Naive thymus-derived CD4-positive, alpha-beta T cell (primary cell): ENCODE measurements at regions not wholly inside any gene's neighbourhood (a gene's known extent, or its start where the extent isn't known, plus 50 kb on each side); places are given as distances from the start of the nearest gene placed in this dataset.

Experiments used
- ATAC-seq: fragments of 150-1000 bp; cut with Tn5 transposase; 2 replicates; pipeline ENCODE4 v1.10.0; 2021; ENCODE audit warnings: mild to moderate bottlenecking, moderate library complexity
- CTCF ChIA-PET: fragments of 350-600 bp; sonication (Branson Sonifier 250); formaldehyde crosslinking; loops from one replicate; lab custom pipeline; 2021; ENCODE audit warnings: antibody characterized with exemption; lab: Charles Lee
- POLR2A ChIA-PET: fragments of 350-600 bp; sonication (Branson Sonifier 250); formaldehyde crosslinking; loops from one replicate; lab custom pipeline; 2021; ENCODE audit warnings: antibody characterized with exemption, inconsistent platforms; lab: Charles Lee
- DNase-seq, 9 donors: peaks; one replicate each; pipeline versions ENCODE4 v3.0.0 to v3.0.0-alpha.2; 2020 to 2022; ENCODE audit warnings: mixed read lengths in 1 of 9
- H3K27ac ChIP-seq: one replicate; pipeline ENCODE4 v1.7.0; 2013; ENCODE audit warnings: mild to moderate bottlenecking, low read depth, low read length, moderate library complexity
- H3K27me3 ChIP-seq, 2 donors: one replicate each; pipeline ENCODE4 v1.7.0; 2013; ENCODE audit warnings: low read length in 2 of 2, mild to moderate bottlenecking in 2 of 2, moderate library complexity in 2 of 2; ENCODE audit not compliant: control insufficient read depth in 2 of 2, insufficient read depth in 2 of 2
- H3K36me3 ChIP-seq, 3 experiments: 1 replicate in 2 of 3; 2 replicates in 1 of 3; pipeline ENCODE4 v1.7.0; 2013; ENCODE audit warnings: low read length in 3 of 3, mild to moderate bottlenecking in 3 of 3, moderate library complexity in 1 of 3; ENCODE audit not compliant: insufficient read depth in 3 of 3, control insufficient read depth in 2 of 3
- H3K4me1 ChIP-seq, 2 donors: one replicate each; pipeline ENCODE4 v1.7.0; 2013; ENCODE audit warnings: low read length in 2 of 2, mild to moderate bottlenecking in 2 of 2, moderate library complexity in 1 of 2; ENCODE audit not compliant: control insufficient read depth in 2 of 2, insufficient read depth in 2 of 2
- H3K4me3 ChIP-seq: 2 replicates; pipeline ENCODE4 v1.7.0; 2013; ENCODE audit warnings: mild to moderate bottlenecking, low read length
- H3K9me3 ChIP-seq, 3 experiments: 1 replicate in 2 of 3; 2 replicates in 1 of 3; pipeline ENCODE4 v1.7.0; 2013; ENCODE audit warnings: low read length in 3 of 3; ENCODE audit not compliant: control insufficient read depth in 2 of 3
- H3K27ac Mint-ChIP-seq, 9 donors: one replicate each; pipeline ENCODE4 v1.8.0; 2020 to 2022; ENCODE audit warnings: mixed read lengths in 9 of 9, mild to moderate bottlenecking in 8 of 9, moderate library complexity in 5 of 9, inconsistent platforms in 2 of 9
- H3K27me3 Mint-ChIP-seq, 5 donors: one replicate each; pipeline ENCODE4 v1.8.0; 2021 to 2022; ENCODE audit warnings: mixed read lengths in 5 of 5, mild to moderate bottlenecking in 1 of 5
- H3K36me3 Mint-ChIP-seq, 5 donors: one replicate each; pipeline ENCODE4 v1.8.0; 2020 to 2022; ENCODE audit warnings: mixed read lengths in 5 of 5, mild to moderate bottlenecking in 3 of 5, inconsistent platforms in 1 of 5
- H3K4me1 Mint-ChIP-seq, 7 donors: one replicate each; pipeline ENCODE4 v1.8.0; 2020 to 2022; ENCODE audit warnings: mixed read lengths in 7 of 7, mild to moderate bottlenecking in 3 of 7, inconsistent platforms in 1 of 7
- H3K4me3 Mint-ChIP-seq, 10 donors: one replicate each; pipeline ENCODE4 v1.8.0; 2020 to 2022; ENCODE audit warnings: mild to moderate bottlenecking in 10 of 10, mixed read lengths in 10 of 10, moderate library complexity in 6 of 10, inconsistent platforms in 2 of 10
- H3K9me3 Mint-ChIP-seq, 11 donors: one replicate each; pipeline ENCODE4 v1.8.0; 2020 to 2022; ENCODE audit warnings: mixed read lengths in 11 of 11, mild to moderate bottlenecking in 4 of 11, inconsistent platforms in 1 of 11, moderate library complexity in 1 of 11
- intact Hi-C, 2 donors: fragments of 100-400 bp; cut with micrococcal nuclease; formaldehyde crosslinking; loops; one replicate each; pipeline ENCODE4 v1.15.1; 2023

GRCh38 chr3:24933401-24933800 lies 438.8 kb upstream of the THRB start:
- no peak overlapping the region for H3K4me3 ChIP-seq
- no peaks in the 10 kb centered on the region for H3K4me1 ChIP-seq
- no peaks in the 10 kb centered on the region for H3K36me3 ChIP-seq
- H3K27me3 ChIP-seq, result no peaks in the 10 kb centered on the region
- no peak overlapping the region for H3K4me3 Mint-ChIP-seq
- peaks cover 0 to 5% (median 0%) of the 10 kb centered on the region in 11 donors for H3K9me3 Mint-ChIP-seq
- ChIA-PET CTCF (no interaction called here), POLR2A (no interaction called here)
- H3K27ac Mint-ChIP-seq, result no peak overlapping the region
- ATAC-seq, result no peak
- intact Hi-C loops, result no loop called here
- no peaks in the 10 kb centered on the region for H3K27me3 Mint-ChIP-seq
- no peaks in the 10 kb centered on the region for H3K36me3 Mint-ChIP-seq
- no peak overlapping the region for H3K27ac ChIP-seq
- H3K9me3 ChIP-seq, result no peaks in the 10 kb centered on the region
- no peak for DNase-seq
- no peaks in the 10 kb centered on the region for H3K4me1 Mint-ChIP-seq

- Mint-ChIP-seq H3K4me3 (no peak overlapping the region), H3K9me3 (peaks cover 0 to 9% (median 0%) of the 10 kb centered on the region in 11 donors), H3K27ac (no peak overlapping the region), H3K27me3 (no peaks in the 10 kb centered on the region), H3K36me3 (no peaks in the 10 kb centered on the region), H3K4me1 (no peaks in the 10 kb centered on the region)
- CTCF ChIA-PET, result no interaction called here
- H3K4me3 ChIP-seq, result no peak overlapping the region
- no peaks in the 10 kb centered on the region for H3K4me1 ChIP-seq
- H3K36me3 ChIP-seq, result no peaks in the 10 kb centered on the region
- H3K9me3 ChIP-seq, result no peaks in the 10 kb centered on the region
- no peak for DNase-seq
- no peaks in the 10 kb centered on the region for H3K27me3 ChIP-seq
- H3K27ac ChIP-seq, result no peak overlapping the region
- intact Hi-C loops, result no loop called here
- no peak for ATAC-seq
- POLR2A ChIA-PET, result no interaction called here
These were observed 441.9 kb upstream of the THRB start for GRCh38 chr3:24936574-24936973.

- Histone ChIP-seq H3K27ac (no peak overlapping the region), H3K4me1 (no peaks in the 10 kb centered on the region), H3K36me3 (no peaks in the 10 kb centered on the region), H3K27me3 (no peaks in the 10 kb centered on the region), H3K9me3 (no peaks in the 10 kb centered on the region), H3K4me3 (no peak overlapping the region)
- intact Hi-C loops, result no loop called here
- H3K27me3 Mint-ChIP-seq, result no peaks in the 10 kb centered on the region
- no peak for DNase-seq
- ATAC-seq, result no peak
- H3K4me1 Mint-ChIP-seq, result no peaks in the 10 kb centered on the region
- no peak overlapping the region for H3K27ac Mint-ChIP-seq
- POLR2A ChIA-PET, result no interaction called here
- H3K36me3 Mint-ChIP-seq, result no peaks in the 10 kb centered on the region
- H3K9me3 Mint-ChIP-seq, result peaks cover 0 to 9% (median 0%) of the 10 kb centered on the region in 11 donors
- H3K4me3 Mint-ChIP-seq, result no peak overlapping the region
- CTCF ChIA-PET, result no interaction called here
These were observed 442.6 kb upstream of the THRB start for GRCh38 chr3:24937228-24937627.

- intact Hi-C loops, result no loop called here
- CTCF ChIA-PET, result no interaction called here
- no peak overlapping the region for H3K4me3 Mint-ChIP-seq
These were observed 443.1 kb upstream of the THRB start for GRCh38 chr3:24937780-24938179.

GRCh38 chr3:24943961-24944360 lies 449.3 kb upstream of the THRB start:
- peaks cover 0 to 8% (median 0%) of the 10 kb centered on the region in 11 donors for H3K9me3 Mint-ChIP-seq
- no peaks in the 10 kb centered on the region for H3K4me1 Mint-ChIP-seq
- ATAC-seq (no peak), DNase-seq (no peak)
- no peaks in the 10 kb centered on the region for H3K36me3 ChIP-seq
- ChIA-PET CTCF (interaction anchor here (0.6 kb wide), 1 partner anchor 1194 kb away, joined by 3 read pairs; no protein-coding TSS in a partner anchor), POLR2A (no interaction called here)
- intact Hi-C loops, result no loop called here
- no peak overlapping the region for H3K27ac Mint-ChIP-seq
- no peaks in the 10 kb centered on the region for H3K9me3 ChIP-seq
- no peak overlapping the region for H3K4me3 ChIP-seq
- H3K36me3 Mint-ChIP-seq, result no peaks in the 10 kb centered on the region
- H3K4me3 Mint-ChIP-seq, result no peak overlapping the region
- H3K4me1 ChIP-seq, result no peaks in the 10 kb centered on the region
- H3K27me3 Mint-ChIP-seq, result no peaks in the 10 kb centered on the region
- H3K27ac ChIP-seq, result no peak overlapping the region
- H3K27me3 ChIP-seq, result no peaks in the 10 kb centered on the region

More at GRCh38 chr3:24937780-24938179, 443.1 kb upstream of the THRB start:
- H3K27ac Mint-ChIP-seq, result no peak overlapping the region
- Histone ChIP-seq H3K4me3 (no peak overlapping the region), H3K27ac (no peak overlapping the region), H3K36me3 (no peaks in the 10 kb centered on the region), H3K4me1 (no peaks in the 10 kb centered on the region), H3K9me3 (no peaks in the 10 kb centered on the region), H3K27me3 (no peaks in the 10 kb centered on the region)
- H3K36me3 Mint-ChIP-seq, result no peaks in the 10 kb centered on the region
- H3K4me1 Mint-ChIP-seq, result no peaks in the 10 kb centered on the region
- no peak for DNase-seq
- ATAC-seq, result no peak
- no peaks in the 10 kb centered on the region for H3K27me3 Mint-ChIP-seq
- H3K9me3 Mint-ChIP-seq, result peaks cover 0 to 9% (median 0%) of the 10 kb centered on the region in 11 donors
- POLR2A ChIA-PET, result no interaction called here

GRCh38 chr3:24944805-24945520 lies 450.3 kb upstream of the THRB start:
- H3K4me3 ChIP-seq, result no peak overlapping the region
- CTCF ChIA-PET, result interaction anchor here (0.6 kb wide), 1 partner anchor 1193 kb away, joined by 3 read pairs; no protein-coding TSS in a partner anchor
- H3K9me3 Mint-ChIP-seq, result peaks cover 0 to 11% (median 0%) of the 10 kb centered on the region in 11 donors
- ATAC-seq, result no peak
- DNase-seq, result no peak
- no peak overlapping the region for H3K27ac ChIP-seq
- H3K36me3 Mint-ChIP-seq, result no peaks in the 10 kb centered on the region
- H3K27me3 Mint-ChIP-seq, result no peaks in the 10 kb centered on the region
- intact Hi-C loops, result no loop called here
- H3K9me3 ChIP-seq, result no peaks in the 10 kb centered on the region
- H3K27ac Mint-ChIP-seq, result no peak overlapping the region
- no peaks in the 10 kb centered on the region for H3K4me1 ChIP-seq
- H3K36me3 ChIP-seq, result no peaks in the 10 kb centered on the region
- no peaks in the 10 kb centered on the region for H3K4me1 Mint-ChIP-seq
- POLR2A ChIA-PET, result no interaction called here
- H3K4me3 Mint-ChIP-seq, result no peak overlapping the region
- no peaks in the 10 kb centered on the region for H3K27me3 ChIP-seq

- intact Hi-C loops, result no loop called here
- Mint-ChIP-seq H3K36me3 (no peaks in the 10 kb centered on the region), H3K9me3 (peaks cover 0 to 14% (median 0%) of the 10 kb centered on the region in 11 donors), H3K27me3 (no peaks in the 10 kb centered on the region), H3K4me3 (no peak overlapping the region), H3K27ac (no peak overlapping the region), H3K4me1 (no peaks in the 10 kb centered on the region)
- no peaks in the 10 kb centered on the region for H3K9me3 ChIP-seq
- DNase-seq (no peak), ATAC-seq (no peak)
- no peaks in the 10 kb centered on the region for H3K36me3 ChIP-seq
- H3K27ac ChIP-seq, result no peak overlapping the region
- no peaks in the 10 kb centered on the region for H3K27me3 ChIP-seq
- ChIA-PET CTCF (no interaction called here), POLR2A (no interaction called here)
- no peak overlapping the region for H3K4me3 ChIP-seq
- no peaks in the 10 kb centered on the region for H3K4me1 ChIP-seq
These were observed 450.9 kb upstream of the THRB start for GRCh38 chr3:24945563-24945962.
